NCI-H2196 (cell line): ENCODE measurements at regions not wholly inside any gene's neighbourhood (a gene's known extent, or its start where the extent isn't known, plus 50 kb on each side); places are given as distances from the start of the nearest gene placed in this dataset.
"Not testable (repeated sequence)": the region's sequence is repeated elsewhere in the genome, so short reads cannot be mapped to it uniquely, and the experiment has no call there.

Source experiments
- DNase-seq: peaks from one replicate; lab custom pipeline; 2025; ENCODE audit not compliant: unreplicated experiment; lab: John Stamatoyannopoulos, UW

DNA sequence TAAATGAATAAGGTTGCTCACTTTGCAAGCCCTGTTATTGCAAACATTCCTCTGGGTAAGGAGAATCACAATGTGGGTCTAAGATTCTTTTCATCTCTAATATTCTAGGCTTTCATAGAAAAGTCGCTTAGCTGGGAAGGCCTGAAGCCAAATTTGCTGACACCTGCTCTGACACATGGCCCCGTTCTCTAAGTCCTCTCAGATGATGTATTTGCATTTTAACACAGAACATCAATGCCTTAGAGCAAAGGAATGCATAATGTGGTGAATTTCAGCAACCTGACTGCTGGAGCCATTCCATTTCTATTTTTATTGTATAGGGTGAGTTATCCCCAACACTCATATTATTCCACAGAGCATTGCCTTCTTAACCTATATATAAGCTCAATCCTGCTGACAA is 682.1 kb upstream of the NRP1 start:
- DNase-seq = no peak

DNA sequence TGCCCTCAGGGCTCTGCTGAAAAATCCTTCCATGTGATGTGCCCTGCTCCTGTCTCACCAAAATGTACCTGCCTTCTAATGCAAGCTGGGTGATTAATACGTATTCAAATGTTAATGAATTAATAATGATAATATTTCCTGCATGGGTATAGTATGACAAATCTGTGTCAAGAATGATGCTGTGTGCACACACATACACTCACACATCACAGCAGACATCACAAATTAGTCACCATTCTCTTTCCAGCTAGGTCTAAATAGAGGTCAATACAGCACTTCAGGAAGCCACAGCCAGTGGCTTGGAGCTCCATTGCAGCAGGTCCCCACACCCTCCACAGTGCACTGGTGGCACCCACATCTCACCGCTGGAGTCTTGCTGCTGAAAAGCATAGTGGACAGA is 681.2 kb upstream of the NRP1 start:
- no peak for DNase-seq

DNA sequence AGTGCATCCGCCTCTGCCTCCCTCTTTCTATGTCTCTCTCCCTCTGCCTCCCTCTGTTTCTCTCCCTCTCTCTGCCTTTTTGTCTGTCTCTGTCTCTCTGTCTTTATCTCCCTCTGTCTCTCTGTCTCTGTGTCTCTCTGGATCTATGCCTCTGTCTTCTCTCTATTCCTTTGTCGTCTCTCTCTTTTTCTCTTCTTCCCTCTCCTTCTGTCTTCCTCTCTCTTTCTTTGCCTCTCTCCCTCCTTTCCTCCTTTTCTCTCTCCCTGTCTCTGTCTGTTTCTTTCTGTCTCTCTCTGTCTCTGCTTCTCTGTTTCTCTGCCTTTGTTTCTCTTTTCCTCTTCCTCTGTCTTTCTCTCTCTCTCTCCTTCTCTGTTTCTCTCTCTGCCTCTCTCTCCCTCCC is 678.8 kb upstream of the NRP1 start:
- DNase-seq = no peak

DNA sequence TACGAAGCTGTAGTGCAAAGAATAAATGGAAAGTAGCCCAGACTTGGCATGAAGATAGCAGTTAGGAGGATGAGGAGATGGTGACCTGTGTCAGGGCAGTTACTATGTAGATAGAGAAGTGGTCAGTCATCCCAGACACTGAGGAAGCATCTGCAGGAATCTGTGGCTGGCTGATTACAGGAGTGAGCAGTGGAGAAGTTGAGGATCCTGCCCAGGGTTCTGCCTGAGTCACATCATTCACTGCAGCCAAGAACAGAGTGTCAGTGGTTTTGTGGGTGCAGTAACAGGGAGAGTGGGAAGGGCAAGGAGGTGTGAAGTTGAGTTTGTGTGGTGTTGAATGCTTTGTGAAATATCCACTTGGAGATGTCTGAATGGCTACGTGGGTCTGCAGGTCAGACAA is 676.4 kb upstream of the NRP1 start:
- DNase-seq = no peak

DNA sequence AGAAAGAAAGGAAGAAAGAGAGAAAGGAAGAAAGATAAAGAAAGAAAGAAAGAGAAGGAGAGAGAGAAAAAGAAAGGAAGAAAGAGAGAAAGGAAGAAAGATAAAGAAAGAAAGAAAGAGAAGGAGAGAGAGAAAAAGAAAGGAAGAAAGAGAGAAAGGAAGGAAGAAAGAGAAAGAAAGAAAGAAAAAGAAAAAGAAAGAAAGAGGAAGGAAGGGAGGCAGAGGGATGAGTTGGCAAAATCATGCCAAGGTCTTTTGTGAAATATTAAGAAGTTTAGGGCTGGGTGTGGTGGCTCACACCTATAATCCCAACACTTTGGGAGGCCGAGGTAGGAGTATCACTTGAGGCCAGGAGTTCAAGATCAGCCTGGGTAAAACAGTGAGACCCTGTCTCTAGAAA is 675.8 kb upstream of the NRP1 start:
- not testable (repeated sequence) for DNase-seq

DNA sequence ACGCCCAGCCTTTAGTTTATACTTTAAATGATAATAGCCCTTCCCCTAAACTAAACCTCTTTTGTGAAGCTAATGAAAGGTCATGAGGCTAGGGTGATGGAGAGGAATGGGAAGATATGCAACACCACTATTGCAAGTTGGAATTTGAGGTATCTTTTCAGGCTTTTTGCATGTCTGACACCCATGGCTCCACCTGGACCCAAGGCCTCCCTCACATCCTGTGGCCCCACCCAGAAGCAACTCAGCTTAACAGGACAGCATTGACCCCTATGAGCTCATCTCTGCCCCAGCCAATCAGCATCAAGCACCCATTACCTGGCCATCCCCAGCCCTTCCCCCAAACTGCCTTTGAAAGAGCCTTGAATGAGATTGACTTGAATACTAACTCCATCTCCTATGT is 674.2 kb upstream of the NRP1 start:
- DNase-seq = no peak

DNA sequence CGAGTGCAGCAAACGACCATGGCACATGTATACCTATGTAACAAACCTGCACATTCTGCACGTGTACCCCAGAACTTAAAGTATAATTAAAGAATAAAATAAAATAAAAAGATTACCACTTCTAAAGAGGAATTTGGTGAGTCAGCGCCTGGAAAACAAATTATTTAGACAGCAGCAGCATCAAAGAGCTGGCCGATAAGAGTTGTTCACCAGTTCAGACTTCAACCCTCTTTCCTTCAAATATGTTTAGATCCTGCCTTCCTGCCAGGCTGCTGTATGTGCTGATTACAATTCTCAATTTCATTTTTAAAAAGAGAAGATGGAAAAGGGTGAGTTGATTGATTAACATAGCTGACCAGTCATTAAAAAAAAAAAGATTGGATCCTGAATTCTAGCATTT is 672.0 kb upstream of the NRP1 start:
- DNase-seq = no peak

DNA sequence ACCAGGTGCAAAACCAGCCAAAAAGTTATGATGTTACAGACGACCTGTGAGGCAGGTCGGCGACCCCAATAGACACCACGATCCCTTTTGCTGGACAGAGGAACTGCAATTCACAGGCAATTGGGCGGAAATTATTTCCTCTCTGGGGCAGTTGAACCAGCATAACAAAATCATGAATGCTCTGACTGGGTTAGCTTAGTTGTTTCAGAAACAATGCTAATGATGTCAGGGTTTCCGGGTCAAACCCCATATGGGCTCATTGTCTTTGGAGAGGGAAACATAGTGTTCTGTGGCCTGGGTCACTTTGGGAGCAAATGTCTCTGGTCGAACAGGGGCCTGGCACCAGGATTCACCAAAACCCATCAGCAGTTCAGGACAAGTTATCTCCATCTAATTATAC is 669.1 kb upstream of the NRP1 start:
- DNase-seq = no peak

DNA sequence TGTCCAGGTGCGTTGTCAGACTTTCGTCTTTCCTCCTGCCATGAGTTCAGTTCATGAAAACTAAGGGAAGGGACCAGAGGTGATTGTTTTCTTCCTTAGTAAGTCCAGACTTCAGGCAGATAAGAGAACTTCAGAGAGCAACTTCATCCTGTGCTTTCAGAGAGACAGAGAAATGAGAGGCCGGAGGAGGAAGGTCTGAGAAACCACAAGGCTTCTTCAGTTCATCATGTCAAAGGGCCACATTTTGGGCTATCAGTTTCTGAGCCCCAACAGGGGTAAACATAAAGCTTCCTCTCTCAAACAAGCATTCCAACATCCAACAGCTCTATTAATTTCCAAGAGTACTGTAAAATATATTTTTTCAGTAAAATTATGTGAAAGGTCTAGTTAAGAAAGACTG is 668.4 kb upstream of the NRP1 start:
- no peak for DNase-seq

DNA sequence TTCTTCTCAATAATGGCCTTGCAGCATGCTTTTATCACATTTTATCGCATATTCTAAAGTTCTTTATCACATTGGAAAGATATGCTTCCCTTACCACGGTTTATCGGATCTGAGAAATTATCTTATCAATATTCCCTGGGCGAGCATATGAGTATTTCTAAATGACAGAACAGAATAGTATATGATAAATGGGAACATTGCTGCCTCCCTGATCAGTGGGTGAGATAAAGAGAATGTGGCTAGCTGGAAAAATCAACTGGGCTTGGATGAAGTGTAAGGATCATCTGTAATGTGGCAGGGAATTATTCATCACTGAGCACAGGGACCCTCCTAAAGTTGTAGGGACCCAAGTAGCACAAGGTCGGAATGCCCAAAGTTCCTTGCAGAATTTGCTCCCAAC is 667.4 kb upstream of the NRP1 start:
- DNase-seq = no peak

DNA sequence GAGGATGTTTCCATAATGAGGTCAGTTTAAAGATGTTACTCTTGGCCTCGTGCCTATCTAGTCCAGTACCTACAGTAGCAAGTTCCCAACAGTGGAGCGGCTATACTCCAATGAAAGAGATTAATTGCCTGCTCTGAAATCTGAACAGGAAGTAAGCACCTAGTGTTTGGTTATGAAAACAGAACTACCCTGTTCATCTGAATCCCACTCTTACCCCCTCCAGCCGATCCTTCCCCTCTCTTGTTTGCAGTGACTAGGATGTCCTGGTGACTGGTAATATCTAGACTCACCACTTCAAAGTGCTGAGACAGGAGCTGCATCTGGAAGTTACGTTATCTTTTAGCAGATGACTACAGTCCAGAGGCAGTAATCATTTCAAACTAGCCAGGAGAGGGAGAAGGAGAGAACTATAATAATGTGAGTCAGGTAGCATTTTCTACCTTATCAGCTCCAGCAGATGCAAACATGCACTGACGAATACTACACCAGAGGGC is 666.7 kb upstream of the NRP1 start:
- DNase-seq = no peak

DNA sequence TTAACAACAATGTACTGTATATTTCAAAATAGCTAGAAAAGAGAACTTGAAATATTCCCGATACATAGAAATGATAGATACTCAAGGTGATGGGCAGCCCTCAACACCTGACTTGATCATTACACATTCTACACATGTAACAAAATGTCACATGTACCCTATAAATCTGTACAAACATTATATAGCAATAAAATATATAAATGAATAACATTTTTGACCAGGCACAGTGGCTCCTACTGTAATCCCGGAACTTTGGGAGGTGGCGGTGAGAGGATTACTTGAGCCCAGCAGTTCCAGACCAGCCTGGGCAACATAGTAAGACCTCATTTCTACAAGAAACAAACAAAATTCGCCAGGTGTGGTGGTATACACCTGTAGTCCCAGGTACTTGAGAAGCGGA is 659.5 kb upstream of the NRP1 start:
- no peak for DNase-seq

DNA sequence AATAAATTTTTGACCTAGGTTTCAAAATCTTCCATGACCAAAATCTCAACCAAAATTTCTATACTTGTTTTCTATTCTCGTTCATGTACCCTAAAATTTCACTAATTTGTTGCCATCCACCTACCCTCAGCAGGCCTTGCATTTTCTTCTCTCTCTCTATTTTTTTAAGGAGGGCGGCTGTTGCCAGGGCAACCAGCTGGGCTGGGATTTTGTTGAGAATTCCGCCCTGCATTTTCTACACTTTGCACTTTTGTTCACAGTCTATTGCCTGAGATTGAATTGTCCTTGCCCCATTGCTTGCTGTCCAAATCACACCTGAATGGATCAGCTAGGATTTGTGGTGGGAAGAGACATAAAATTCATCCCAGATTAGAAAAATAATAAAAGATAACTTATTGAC is 657.5 kb upstream of the NRP1 start:
- DNase-seq = no peak

DNA sequence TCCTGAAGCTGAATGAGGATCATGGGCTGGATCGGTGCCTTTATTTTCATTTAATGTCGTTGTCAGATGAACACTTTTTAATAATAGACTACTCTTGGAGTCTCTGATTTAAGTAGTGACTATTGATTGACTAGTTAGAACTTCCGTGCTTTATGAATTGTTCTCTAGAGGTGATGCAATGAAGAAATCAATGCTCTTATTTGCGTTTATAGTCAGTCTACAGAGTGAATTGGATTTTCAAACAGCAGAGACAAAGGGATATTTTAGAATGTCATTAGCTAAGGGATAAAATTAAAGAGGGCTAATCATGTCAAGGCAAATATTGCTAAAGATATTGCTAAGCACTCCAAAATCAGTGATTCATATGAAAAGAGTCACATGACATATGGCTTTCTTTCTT is 652.0 kb upstream of the NRP1 start:
- no peak for DNase-seq

DNA sequence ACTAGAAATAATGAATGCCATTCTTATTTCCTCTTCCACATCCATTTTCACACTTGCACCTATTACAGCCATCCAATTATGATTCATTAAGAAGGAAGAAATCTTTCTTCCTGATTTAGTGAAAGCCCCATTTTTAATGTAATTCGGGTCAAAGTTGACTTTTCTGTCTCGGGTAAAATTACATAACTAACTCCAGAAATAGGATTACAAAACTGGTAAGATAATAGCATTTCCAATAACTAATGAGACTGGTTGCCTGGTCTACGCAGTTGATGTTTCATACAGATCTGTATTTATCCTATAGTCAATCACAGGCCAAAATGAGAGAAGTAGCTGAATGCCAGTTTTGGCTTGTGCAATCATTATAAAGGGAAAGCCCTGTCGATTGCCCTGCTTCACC is 651.5 kb upstream of the NRP1 start:
- DNase-seq = no peak

DNA sequence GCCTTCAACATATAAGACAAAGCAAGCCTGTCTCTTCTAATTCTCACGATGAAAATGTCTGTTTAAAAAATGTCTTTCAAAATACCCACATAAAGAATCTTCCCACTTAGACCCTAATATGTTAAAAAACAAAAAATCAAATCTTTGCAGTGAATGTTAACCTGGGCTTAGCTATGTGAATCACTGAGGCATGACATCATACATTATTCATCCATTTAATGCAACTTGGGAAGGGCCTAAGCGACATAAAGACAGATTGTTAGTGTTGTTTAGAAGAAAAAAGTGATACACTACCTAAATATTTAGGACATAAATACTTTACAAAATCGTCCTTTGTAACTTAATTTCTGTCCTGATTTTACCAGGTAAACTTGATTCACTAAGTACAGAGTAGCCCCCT is 648.5 kb upstream of the NRP1 start:
- DNase-seq = no peak

DNA sequence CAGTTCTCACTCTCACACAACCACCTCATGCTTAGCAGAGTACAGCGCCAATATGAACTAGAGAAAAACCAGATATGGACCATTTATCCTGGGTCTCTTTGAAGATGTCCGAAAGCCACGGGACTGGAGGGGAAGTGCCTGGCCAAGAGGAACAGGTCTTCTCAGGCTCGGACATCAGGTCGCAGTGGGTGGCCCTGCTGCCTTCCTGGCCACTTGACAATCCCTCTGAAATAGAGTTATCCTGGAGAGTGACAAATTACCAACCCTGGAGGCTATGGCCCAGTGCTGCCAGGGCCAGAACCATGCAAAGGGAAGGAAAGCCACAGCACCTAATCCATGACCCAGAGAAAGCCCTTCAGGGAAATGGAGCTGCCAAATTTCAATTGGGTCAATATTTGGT is 646.8 kb upstream of the NRP1 start:
- no peak for DNase-seq

DNA sequence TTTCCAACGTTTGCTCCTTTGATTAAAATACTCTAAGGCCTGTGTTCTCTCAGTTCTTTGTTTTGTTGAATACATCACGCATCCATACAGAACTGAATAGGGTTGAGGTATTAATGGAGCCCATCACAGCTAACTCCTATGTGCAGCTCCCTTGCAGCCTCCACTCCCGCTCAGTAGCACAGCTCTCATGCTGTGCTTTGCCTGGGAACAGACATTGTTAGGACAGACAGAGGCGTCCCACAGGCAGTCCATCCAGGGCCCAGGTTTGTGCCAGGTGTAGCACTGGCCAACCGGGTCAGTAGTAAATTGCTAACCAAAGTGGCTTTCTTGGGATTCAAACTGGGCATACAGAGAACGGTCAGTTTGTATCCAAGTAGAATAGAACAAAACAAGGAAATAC is 644.7 kb upstream of the NRP1 start:
- no peak for DNase-seq

DNA sequence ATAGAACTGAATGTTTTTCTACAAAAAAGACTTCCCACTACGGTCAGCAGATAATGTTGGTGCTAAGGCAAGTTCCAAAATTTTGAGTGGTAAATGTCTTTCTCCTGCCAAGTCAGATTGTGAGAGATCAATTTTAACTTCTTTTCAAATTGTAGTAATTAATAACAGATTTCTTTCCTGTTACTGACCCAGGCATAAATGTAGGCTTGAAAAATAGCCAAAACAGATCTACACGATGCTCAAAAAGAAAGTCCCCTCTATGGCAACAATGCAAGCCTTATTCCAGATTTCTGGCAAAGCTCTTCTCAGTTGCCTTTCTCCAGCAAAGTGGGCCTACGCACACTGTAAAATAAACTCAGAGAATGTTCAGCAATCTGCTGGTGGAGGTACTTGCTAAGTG is 641.0 kb upstream of the NRP1 start:
- DNase-seq = no peak

DNA sequence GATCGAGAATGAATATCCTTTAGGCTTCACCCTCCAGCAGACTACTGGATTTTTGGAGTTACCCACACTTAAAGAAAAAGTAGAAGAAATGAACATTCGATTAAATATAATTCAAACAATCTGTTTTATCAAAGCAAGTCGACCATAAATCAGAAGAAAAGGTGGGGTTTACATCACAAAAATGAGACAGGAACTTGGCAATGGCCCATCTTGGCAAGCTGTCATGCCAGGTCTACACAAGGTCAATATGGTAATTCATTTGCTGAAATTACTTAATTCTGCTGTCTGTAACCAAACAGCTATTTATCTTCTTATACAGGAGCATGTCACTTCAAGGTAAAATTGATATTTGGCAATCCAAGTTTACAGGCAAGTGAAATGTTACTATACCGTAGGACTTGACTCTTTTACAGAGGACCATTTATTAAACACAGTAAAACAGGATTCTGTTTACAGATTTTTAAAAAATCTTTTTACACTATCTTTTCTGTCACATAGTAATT is 640.6 kb upstream of the NRP1 start:
- no peak for DNase-seq

DNA sequence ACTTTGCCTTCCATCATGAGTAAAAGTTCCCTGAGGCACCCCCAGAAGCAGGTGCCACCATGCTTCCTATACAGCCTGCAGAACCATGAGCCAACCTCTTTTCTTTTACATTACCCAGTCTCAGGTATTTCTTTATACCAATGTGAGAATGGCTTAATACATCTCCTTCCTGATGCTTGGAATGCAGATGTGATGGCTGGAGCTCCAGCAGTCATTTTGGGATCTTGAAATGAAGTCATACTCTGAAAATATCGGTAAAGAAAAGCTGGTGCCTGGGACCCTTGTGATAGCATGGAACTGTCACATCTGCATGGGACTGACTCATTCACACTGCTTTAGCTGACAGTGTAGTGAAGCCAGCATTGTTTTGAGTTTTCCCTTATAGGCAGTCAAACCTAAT is 634.5 kb upstream of the NRP1 start:
- no peak for DNase-seq

DNA sequence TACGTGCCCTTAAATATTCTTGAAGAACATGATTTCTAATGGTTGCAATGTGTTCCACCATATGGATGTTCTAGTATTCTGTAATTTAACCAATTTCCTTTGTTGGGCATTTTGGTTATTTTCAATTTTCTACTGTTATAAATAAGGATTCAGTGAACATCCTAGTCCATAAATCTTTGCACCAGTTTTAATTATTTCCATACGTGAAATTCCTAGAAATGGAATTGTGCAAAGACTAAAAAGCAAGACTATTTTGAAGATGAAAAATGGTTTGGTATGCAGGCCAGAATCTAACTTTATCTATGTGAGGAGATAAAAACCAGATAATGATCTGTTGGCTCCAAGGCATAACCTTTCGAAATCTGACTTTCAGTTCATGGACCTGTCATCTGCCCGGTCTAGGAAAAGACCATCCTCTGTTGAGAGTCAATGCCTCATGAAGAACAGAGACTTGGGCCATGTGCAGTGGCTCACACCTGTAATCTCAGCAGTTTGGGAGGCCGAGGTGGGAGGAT is 633.2 kb upstream of the NRP1 start:
- DNase-seq = no peak

DNA sequence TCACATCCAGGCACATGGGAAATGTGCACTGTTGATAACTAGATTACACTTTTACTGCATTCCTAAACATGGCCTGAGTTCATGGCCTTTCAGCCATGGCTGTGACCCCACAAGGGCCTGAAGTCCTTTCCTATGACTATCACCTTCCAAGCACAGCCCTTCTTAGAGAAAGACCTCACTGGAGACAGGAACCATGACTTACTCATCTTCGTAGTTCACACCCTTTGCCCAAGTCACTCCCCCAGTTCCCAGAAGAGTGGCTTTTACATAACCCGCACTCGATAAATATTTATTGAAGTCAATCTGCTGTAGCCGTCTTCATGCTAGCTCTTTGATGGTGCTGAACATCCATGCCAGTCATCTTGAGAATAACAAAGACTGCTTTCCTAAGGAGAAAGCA is 632.5 kb upstream of the NRP1 start:
- no peak for DNase-seq
